Endothelial cell of hepatic sinusoid (primary cell): ENCODE measurements at regions not wholly inside any gene's neighbourhood (a gene's known extent, or its start where the extent isn't known, plus 50 kb on each side); places are given as distances from the start of the nearest gene placed in this dataset.
"Not testable (repeated sequence)": the region's sequence is repeated elsewhere in the genome, so short reads cannot be mapped to it uniquely, and the experiment has no call there.

Source experiments
- in situ Hi-C: cut with HindIII; loops from 2 replicates; pipeline ENCODE4 v1.10.0; 2017; ENCODE audit warnings: low sequenced_read_pairs

- in situ Hi-C loops: not testable (repeated sequence)
Measured at GRCh38 chr11:110843053-110843452, 130.8 kb upstream of the ARHGAP20 start.

GRCh38 chr11:110838808-110839207 is 126.6 kb upstream of the ARHGAP20 start:
- in situ Hi-C loops: no loop called here

GRCh38 chr11:110837603-110838002 is 125.4 kb upstream of the ARHGAP20 start:
- in situ Hi-C loops: no loop called here

GRCh38 chr11:110835106-110835505 is 122.9 kb upstream of the ARHGAP20 start:
- in situ Hi-C loops: no loop called here

GRCh38 chr11:110833033-110833484 is 120.8 kb upstream of the ARHGAP20 start:
- in situ Hi-C loops: no loop called here

GRCh38 chr11:110832539-110832938 is 120.3 kb upstream of the ARHGAP20 start:
- in situ Hi-C loops: no loop called here

- in situ Hi-C loops: no loop called here
Measured at GRCh38 chr11:110832080-110832479, 119.8 kb upstream of the ARHGAP20 start.

GRCh38 chr11:110830747-110831146 is 118.5 kb upstream of the ARHGAP20 start:
- in situ Hi-C loops: no loop called here

GRCh38 chr11:110830344-110830743 is 118.1 kb upstream of the ARHGAP20 start:
- in situ Hi-C loops: no loop called here

- in situ Hi-C loops: no loop called here
Measured at GRCh38 chr11:110829873-110830272, 117.6 kb upstream of the ARHGAP20 start.

- in situ Hi-C loops: no loop called here
Measured at GRCh38 chr11:110828086-110828485, 115.8 kb upstream of the ARHGAP20 start.

- in situ Hi-C loops: no loop called here
Measured at GRCh38 chr11:110827276-110827675, 115.0 kb upstream of the ARHGAP20 start.

- in situ Hi-C loops: no loop called here
Measured at GRCh38 chr11:110824912-110825620, 112.8 kb upstream of the ARHGAP20 start.

- in situ Hi-C loops: no loop called here
Measured at GRCh38 chr11:110818032-110818687, 105.9 kb upstream of the ARHGAP20 start.

- in situ Hi-C loops: no loop called here
Measured at GRCh38 chr11:110812086-110812733, 100.0 kb upstream of the ARHGAP20 start.

GRCh38 chr11:110809417-110810199 is 97.4 kb upstream of the ARHGAP20 start:
- in situ Hi-C loops: no loop called here

- in situ Hi-C loops: no loop called here
Measured at GRCh38 chr11:110808248-110808647, 96.0 kb upstream of the ARHGAP20 start.

- in situ Hi-C loops: no loop called here
Measured at GRCh38 chr11:110807801-110808200, 95.6 kb upstream of the ARHGAP20 start.

GRCh38 chr11:110805756-110806155 is 93.5 kb upstream of the ARHGAP20 start:
- in situ Hi-C loops: no loop called here

- in situ Hi-C loops: no loop called here
Measured at GRCh38 chr11:110802162-110802561, 89.9 kb upstream of the ARHGAP20 start.

- in situ Hi-C loops: no loop called here
Measured at GRCh38 chr11:110801328-110801727, 89.1 kb upstream of the ARHGAP20 start.
